K562 (cell line): ENCODE measurements at regions not wholly inside any gene's neighbourhood (a gene's known extent, or its start where the extent isn't known, plus 50 kb on each side); places are given as distances from the start of the nearest gene placed in this dataset.

Experiments used
- ARID1B ChIP-seq: fragments of 450-650 bp; IDR thresholded peaks from 2 replicates; pipeline ENCODE4 v1.6.1; 2016; ENCODE audit warnings: antibody characterized with exemption, mild to moderate bottlenecking, inconsistent platforms
- ATF3 ChIP-seq, 2 experiments: fragments of 450-650 bp in 1 of 2; sonication (generic) in 1 of 2; formaldehyde crosslinking in 1 of 2; IDR thresholded peaks in 1 of 2; conservative IDR thresholded peaks in 1 of 2; 2 replicates each; pipeline versions ENCODE4 v1.6.1 to v1.8.1; 2016 to 2023; ENCODE audit warnings: mild to moderate bottlenecking in 2 of 2, moderate library complexity in 2 of 2, inconsistent platforms in 1 of 2, missing genetic modification reagents in 1 of 2
- FIP1L1 ChIP-seq: fragments of 200-400 bp; formaldehyde crosslinking; IDR thresholded peaks from 2 replicates; pipeline ENCODE4 v1.6.1; 2018; ENCODE audit warnings: mild to moderate bottlenecking, low read depth, low read length; ENCODE audit not compliant: poor library complexity, severe bottlenecking
- HCFC1 ChIP-seq: IDR thresholded peaks from 2 replicates; pipeline ENCODE4 v1.6.1; 2012; ENCODE audit warnings: low read depth, low read length, improper control_type of control experiment
- HDAC8 ChIP-seq: fragments of 450-650 bp; IDR thresholded peaks from 2 replicates; pipeline ENCODE4 v1.6.1; 2016; ENCODE audit warnings: mild to moderate bottlenecking, missing genetic modification characterization, moderate library complexity, missing compliant biosample characterization
- JUN ChIP-seq, 2 experiments: sonication (generic) in 1 of 2; formaldehyde crosslinking in 1 of 2; IDR thresholded peaks; 2 replicates each; pipeline versions ENCODE4 v1.6.1 to v1.8.0; 2012 to 2022; ENCODE audit warnings: borderline replicate concordance in 2 of 2, mild to moderate bottlenecking in 2 of 2, improper control_type of control experiment in 1 of 2, low read depth in 1 of 2, low read length in 1 of 2, missing genetic modification reagents in 1 of 2
- KLF6 ChIP-seq: fragments of 250-450 bp; sonication (Bioruptor Pico); IDR thresholded peaks from 2 replicates; pipeline ENCODE4 v1.4.0; 2020; ENCODE audit warnings: mild to moderate bottlenecking, moderate library complexity, borderline replicate concordance
- MAFG ChIP-seq: fragments of 450-650 bp; conservative IDR thresholded peaks from 2 replicates; pipeline ENCODE4 v1.6.1; 2016; ENCODE audit warnings: missing genetic modification characterization, missing compliant biosample characterization
- MITF ChIP-seq: IDR thresholded peaks from 2 replicates; pipeline ENCODE4 v1.6.1; 2014; ENCODE audit warnings: antibody characterized with exemption
- MLX ChIP-seq, 2 experiments: fragments of 450-650 bp in 1 of 2; sonication (generic) in 1 of 2; formaldehyde crosslinking; conservative IDR thresholded peaks; 2 replicates each; pipeline versions ENCODE4 v1.4.0 to v1.8.1; 2020 to 2022; ENCODE audit warnings: mild to moderate bottlenecking in 1 of 2, missing genetic modification reagents in 1 of 2
- NRF1 ChIP-seq, 2 experiments: fragments of 450-650 bp; IDR thresholded peaks in 1 of 2; conservative IDR thresholded peaks in 1 of 2; 2 replicates each; pipeline ENCODE4 v1.6.1; 2014; ENCODE audit warnings: mild to moderate bottlenecking in 2 of 2
- POLR3A ChIP-seq: IDR thresholded peaks from 2 replicates; pipeline ENCODE4 v1.6.1; 2011; ENCODE audit warnings: borderline replicate concordance, mild to moderate bottlenecking, moderate library complexity; ENCODE audit not compliant: insufficient read length, insufficient read depth; ENCODE audit errors: extremely low read depth
- TEAD4 ChIP-seq, 2 experiments: sonication (generic) in 1 of 2; formaldehyde crosslinking in 1 of 2; IDR thresholded peaks; 2 replicates each; pipeline versions ENCODE4 v1.6.1 to v1.8.0; 2012 to 2022; ENCODE audit warnings: borderline replicate concordance in 1 of 2, inconsistent platforms in 1 of 2, low read length in 1 of 2, mild to moderate bottlenecking in 1 of 2, missing genetic modification reagents in 1 of 2
- ZBTB1 ChIP-seq: sonication (generic); formaldehyde crosslinking; IDR thresholded peaks from 2 replicates; pipeline ENCODE4 v1.8.1; 2023; ENCODE audit warnings: missing genetic modification reagents, low read depth, mild to moderate bottlenecking, borderline replicate concordance
- ZBTB33 ChIP-seq: sonication (generic); formaldehyde crosslinking; IDR thresholded peaks from 2 replicates; pipeline ENCODE4 v1.8.1; 2023; ENCODE audit warnings: mild to moderate bottlenecking, missing genetic modification reagents
- ZFX ChIP-seq: sonication (generic); formaldehyde crosslinking; IDR thresholded peaks from 2 replicates; pipeline ENCODE4 v1.8.0; 2022; ENCODE audit warnings: mild to moderate bottlenecking, missing genetic modification reagents, moderate library complexity
- ZNF444 ChIP-seq: fragments of 250-450 bp; sonication (Bioruptor Pico); IDR thresholded peaks from 2 replicates; pipeline ENCODE4 v1.4.0; 2020; ENCODE audit warnings: mild to moderate bottlenecking, moderate library complexity
- ZNF445 ChIP-seq: fragments of 250-450 bp; sonication (Bioruptor Pico); IDR thresholded peaks from 2 replicates; pipeline ENCODE4 v1.4.0; 2020; ENCODE audit warnings: low read depth, mild to moderate bottlenecking, moderate library complexity

- TF ChIP-seq MLX (CRISPR knock-in tag; conservative IDR thresholded peaks at IDR 0.05): no peak
- TF ChIP-seq HCFC1: no peak
- peak; percentile 67; the same call in 1 of the 2 replicates for TF ChIP-seq MITF
- TF ChIP-seq JUN (IDR thresholded peaks at IDR 0.05; ENCODE audit: borderline replicate concordance, low read depth, low read length): peak; percentile 52; the same call in 1 of the 2 replicates
- no peak for TF ChIP-seq JUN (CRISPR knock-in tag; IDR thresholded peaks at IDR 0.05; ENCODE audit: borderline replicate concordance)
- no peak for TF ChIP-seq KLF6 (CRISPR knock-in tag)
- TF ChIP-seq NRF1 (conservative IDR thresholded peaks at IDR 0.05 in 1 of 2, IDR thresholded peaks at IDR 0.05 in 1 of 2): no peak
- TF ChIP-seq HDAC8 (tag): no peak
- TF ChIP-seq ZNF445 (CRISPR knock-in tag): no peak
- TF ChIP-seq ZNF444 (CRISPR knock-in tag): no peak
- no peak for TF ChIP-seq POLR3A
- TF ChIP-seq ZBTB1: no peak
- TF ChIP-seq MAFG (tag): peak; percentile 83
- TF ChIP-seq ATF3 (IDR thresholded peaks at IDR 0.05): peak; percentile 78
- TF ChIP-seq ATF3 (CRISPR knock-in tag; conservative IDR thresholded peaks at IDR 0.05): no peak
- TF ChIP-seq ZBTB33 (CRISPR knock-in tag): no peak
- TF ChIP-seq ZFX (CRISPR knock-in tag): 0 out of 2 replicates have a peak, but pooled peaks have one; percentile 15
- no peak for TF ChIP-seq TEAD4 (IDR thresholded peaks at IDR 0.05; ENCODE audit: low read length)
- no peak for TF ChIP-seq TEAD4 (CRISPR knock-in tag; IDR thresholded peaks at IDR 0.05; ENCODE audit: borderline replicate concordance)
- peak; percentile 90 for TF ChIP-seq ARID1B
- no peak for TF ChIP-seq FIP1L1
Observed at GRCh38 chr5:71932655-71933338, 174.5 kb upstream of the MAP1B start (continued).
